Brain pericyte (primary cell): ENCODE measurements at regions not wholly inside any gene's neighbourhood (a gene's known extent, or its start where the extent isn't known, plus 50 kb on each side); places are given as distances from the start of the nearest gene placed in this dataset.

ENCODE experiments used
- DNase-seq: peaks from one replicate; pipeline ENCODE4 v3.0.0-alpha.2; 2012; ENCODE audit warnings: low read depth, low spot score

- no peak for DNase-seq
Measured at GRCh38 chr11:80814813-80815212, 1374.0 kb upstream of the TENM4 start.

DNA sequence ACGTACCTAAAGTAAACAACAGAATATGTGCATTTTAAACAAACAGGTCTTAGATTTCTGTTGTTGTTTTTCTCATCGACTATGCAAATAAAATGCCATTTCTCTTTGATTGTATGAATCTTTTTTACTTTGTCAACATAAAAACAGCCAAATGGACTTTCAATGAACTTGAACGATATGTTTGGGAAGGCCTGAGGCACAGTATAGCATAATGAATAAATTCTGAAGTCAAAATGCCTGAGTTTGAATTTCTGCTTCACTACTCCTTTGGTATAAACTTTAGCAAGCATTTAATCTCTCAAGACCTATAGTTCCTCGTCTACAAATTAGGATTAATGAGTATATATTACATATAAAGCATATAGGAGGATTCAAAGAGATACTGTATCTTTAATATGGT, 1369.9 kb upstream of the TENM4 start:
- no peak for DNase-seq

DNA sequence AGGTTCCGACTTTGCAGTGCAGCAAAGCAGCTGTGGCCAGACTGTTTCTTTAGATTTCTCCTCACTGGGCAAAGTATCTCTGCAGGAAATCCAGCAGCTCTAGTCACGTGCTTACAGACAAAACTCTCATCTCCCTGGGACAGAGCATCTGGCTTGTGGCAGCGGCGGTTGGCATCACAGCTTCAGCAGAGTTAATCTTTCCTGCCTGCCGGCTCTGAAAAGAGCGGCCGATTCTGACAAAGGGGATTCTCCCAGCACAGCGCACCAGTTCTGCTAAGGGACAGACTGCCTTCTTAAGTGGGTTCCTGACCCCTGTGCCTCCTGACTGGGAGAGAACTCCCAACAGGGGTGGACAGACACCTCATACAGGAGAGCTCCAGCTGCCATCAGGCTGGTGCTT, 1357.3 kb upstream of the TENM4 start:
- no peak for DNase-seq

DNA sequence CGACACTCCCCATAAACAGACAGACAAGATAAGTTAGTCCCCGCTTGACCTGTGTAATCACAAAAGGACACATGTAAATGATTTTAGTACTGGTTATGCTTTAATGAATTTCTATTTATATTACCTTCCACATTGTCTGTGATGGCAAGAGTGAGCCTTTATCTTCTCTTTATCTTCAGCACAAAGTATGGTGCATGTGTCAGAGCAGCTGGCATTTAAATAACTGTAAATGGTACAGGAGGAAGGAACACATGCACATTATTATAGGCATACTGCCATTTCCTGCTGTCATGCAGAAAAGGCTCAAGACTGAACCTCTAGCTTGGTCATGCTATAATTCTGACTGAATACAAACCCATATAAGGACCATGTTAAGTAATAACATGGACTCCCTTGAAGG, 1342.7 kb upstream of the TENM4 start:
- DNase-seq = no peak

GRCh38 chr11:80782135-80782885, 1341.5 kb upstream of the TENM4 start:
- DNase-seq = no peak

DNA sequence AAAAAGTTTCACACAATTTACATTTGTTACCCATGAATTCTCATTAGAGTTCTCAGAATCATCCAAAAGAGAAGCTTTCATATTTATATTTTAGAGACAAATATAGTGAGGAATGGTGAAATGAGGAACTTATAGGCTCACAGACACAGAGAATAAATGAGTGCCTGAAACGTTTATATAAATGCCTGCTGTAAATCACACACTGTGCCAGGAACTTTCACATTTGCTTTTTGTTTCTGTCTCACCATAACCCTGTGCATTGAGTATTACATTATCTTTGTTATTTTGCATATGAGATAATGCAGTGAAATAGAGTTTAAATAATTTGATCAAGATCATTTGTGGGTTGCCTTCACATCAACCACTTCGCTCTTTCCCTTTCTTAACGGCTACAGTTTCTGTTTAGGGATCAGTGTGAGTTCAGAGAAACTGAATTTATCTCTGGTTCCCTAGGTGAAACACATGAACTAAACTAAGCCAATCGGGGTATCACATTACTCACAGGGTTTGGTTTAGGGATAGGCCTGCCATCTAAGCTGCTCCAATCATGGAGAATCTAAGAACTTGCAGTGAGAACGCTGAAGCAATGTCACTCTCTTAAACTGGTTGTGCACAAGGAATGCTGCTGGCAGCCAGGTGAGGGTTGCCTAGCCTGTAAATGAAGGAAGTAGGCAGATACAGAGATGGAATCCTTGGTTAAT, 1339.2 kb upstream of the TENM4 start:
- no peak for DNase-seq

- no peak for DNase-seq
Measured at GRCh38 chr11:80778941-80779340, 1338.1 kb upstream of the TENM4 start.

GRCh38 chr11:80778432-80778831, 1337.6 kb upstream of the TENM4 start:
- no peak for DNase-seq

- DNase-seq = no peak
Measured at GRCh38 chr11:80773919-80774318, 1333.1 kb upstream of the TENM4 start.

DNA sequence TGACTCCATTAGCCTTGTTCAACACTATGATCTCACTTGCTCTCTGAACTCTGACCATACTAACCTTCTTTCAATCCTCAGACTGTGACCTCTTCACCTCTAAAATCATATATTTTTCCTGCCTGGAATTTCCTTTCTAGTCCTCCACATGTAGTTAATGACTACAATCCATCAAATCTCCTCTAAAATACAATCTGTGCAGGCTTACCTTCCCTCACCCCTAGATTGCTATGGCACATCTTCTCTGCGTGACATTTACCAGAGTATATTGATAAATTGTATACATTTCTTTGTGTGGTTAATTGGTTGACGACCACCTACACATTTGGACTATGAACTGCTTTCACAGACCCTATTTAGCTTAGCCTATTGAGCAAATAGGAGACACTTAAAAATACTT, 1330.2 kb upstream of the TENM4 start:
- no peak for DNase-seq

DNA sequence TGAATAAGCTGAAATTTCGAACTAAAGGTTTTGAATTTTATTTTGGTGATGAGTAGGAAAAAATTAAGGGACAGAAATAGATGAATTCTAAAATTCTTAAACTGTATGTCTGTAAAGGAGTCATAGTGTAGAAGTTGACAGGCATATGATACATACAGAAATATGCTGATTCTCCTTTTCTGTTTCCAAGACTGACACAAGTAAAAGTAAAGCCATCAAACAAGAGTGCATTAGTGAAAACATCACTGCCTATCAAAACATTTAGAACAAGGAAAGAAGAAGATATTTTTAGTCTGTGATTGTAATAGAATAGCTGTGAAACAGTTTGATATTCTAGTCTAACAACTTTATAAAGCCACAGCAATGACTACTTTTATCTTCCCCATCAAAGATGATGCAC, 1318.0 kb upstream of the TENM4 start:
- no peak for DNase-seq

- DNase-seq = no peak
Measured at GRCh38 chr11:80748207-80748925, 1307.5 kb upstream of the TENM4 start.

GRCh38 chr11:80746300-80746699, 1305.5 kb upstream of the TENM4 start:
- DNase-seq = no peak

GRCh38 chr11:80745416-80745815, 1304.6 kb upstream of the TENM4 start:
- no peak for DNase-seq

GRCh38 chr11:80733790-80734189, 1293.0 kb upstream of the TENM4 start:
- no peak for DNase-seq

DNA sequence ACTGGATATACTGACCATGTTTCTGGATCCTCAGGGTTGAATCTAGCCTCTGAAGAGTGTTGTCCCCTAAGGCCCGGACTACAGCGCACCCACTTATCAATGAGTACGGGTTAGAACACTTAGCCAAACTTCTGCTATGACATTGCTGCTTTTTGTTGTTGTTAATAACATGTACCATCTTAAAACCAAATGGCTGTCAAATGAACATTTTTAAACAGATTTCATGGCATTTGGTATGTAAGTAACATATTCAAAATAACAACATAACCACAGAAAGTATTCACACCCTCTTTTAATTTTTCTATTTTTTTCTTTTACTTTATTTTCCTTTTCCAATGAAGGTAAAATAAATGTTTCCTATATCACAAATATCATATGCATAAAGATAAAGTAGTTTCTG, 1292.5 kb upstream of the TENM4 start:
- DNase-seq = no peak

- DNase-seq = no peak
Measured at GRCh38 chr11:80727315-80727714, 1286.5 kb upstream of the TENM4 start.

DNA sequence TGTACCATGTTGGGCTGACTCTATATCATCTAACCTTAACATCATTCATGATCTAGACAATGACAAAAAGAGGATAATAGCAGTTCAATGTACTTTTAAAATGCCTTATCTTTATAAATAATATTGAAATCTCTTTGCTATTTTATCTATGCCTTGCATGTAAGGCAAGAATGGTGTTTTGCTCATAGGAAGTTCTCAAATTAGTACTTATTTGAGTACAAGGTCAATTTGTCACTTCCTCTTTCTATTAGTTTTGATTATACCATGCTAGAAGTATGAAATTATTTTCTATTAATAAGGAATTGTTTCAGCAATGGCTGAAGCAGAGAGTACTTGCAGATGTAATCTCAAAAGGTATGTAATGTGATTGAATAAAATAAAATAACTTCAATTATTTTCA, 1285.4 kb upstream of the TENM4 start:
- DNase-seq = no peak

- no peak for DNase-seq
Measured at GRCh38 chr11:80724366-80724765, 1283.5 kb upstream of the TENM4 start.

DNA sequence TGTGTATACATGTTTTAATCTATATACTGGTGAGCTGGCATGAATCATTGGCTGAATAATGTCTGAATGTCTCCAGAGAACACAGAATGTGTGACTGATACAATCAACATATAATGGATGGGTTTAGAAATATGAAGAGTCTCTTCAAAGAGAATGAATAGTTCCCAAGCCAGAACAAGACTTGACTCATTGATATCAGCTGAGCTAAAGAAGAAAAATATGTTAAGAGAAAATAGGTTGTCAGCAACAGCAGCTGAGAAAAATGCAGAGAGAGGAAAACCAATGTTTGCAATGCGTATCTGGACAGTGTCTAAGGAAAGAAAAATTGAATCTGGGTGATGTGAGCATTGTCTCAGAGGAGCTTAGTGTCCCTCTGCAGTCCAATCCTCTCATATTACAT, 1281.8 kb upstream of the TENM4 start:
- DNase-seq = no peak

- no peak for DNase-seq
Measured at GRCh38 chr11:80720295-80720694, 1279.5 kb upstream of the TENM4 start.

DNA sequence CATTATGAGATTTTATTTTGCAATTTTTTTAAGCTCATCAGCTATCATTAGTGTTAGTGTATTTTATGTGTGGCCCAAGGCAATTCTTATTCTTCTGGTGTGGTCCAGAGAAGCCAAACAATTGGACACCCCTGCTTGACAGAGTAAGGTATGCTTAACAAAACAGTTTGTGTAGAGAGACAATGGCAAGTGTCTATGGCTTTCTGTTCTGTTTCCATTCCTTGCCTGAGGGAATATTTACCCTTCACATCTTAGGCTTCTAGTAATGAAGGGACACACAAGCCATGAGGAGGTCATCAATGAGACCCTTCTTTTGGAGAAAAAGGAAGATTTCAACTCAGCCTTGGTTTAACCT, 1278.4 kb upstream of the TENM4 start:
- no peak for DNase-seq
